M059J (cell line): ENCODE measurements at regions not wholly inside any gene's neighbourhood (a gene's known extent, or its start where the extent isn't known, plus 50 kb on each side); places are given as distances from the start of the nearest gene placed in this dataset.
A peak's percentile ranks its signal among the peaks of the same experiment; 100 is the strongest.
"Not testable (repeated sequence)": the region's sequence is repeated elsewhere in the genome, so short reads cannot be mapped to it uniquely, and the experiment has no call there.

Experiments
- DNase-seq: peaks from one replicate; pipeline ENCODE4 v3.0.0-alpha.2; 2012; ENCODE audit warnings: low read depth

- DNase-seq, result no peak
Measured at GRCh38 chr13:65387743-65388347, 1842.3 kb downstream of the PCDH9 start.

DNA sequence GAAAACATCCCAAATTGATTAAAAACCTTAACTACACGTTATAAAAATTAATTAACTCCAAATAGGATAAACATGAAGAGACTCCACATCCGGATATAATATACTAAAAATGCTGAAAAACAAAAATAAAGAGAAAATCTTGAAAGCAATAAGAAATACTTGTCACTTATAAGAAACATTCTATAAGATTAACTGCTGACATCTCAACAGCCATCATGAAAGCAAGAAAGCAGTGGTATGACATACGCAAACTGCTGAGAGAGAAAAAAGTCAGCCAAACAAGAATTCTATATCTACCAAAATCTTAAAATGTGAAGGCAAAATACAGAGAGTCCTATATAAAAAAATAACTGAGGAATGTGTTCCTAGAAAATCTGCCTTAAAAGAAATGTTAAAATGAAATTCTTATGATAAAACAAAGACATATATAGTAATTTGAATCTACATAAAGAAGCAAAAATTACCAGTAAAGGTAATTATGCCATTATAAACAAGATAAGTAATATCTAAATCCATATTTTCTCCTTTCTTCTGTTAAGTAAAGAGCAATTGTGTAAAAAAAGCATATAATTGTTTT lies 1851.1 kb downstream of the PCDH9 start:
- DNase-seq, result peak; percentile 11

- DNase-seq, result no peak
Measured at GRCh38 chr13:65378484-65378883, 1851.7 kb downstream of the PCDH9 start.

- DNase-seq, result no peak
Measured at GRCh38 chr13:65368832-65369231, 1861.3 kb downstream of the PCDH9 start.

DNA sequence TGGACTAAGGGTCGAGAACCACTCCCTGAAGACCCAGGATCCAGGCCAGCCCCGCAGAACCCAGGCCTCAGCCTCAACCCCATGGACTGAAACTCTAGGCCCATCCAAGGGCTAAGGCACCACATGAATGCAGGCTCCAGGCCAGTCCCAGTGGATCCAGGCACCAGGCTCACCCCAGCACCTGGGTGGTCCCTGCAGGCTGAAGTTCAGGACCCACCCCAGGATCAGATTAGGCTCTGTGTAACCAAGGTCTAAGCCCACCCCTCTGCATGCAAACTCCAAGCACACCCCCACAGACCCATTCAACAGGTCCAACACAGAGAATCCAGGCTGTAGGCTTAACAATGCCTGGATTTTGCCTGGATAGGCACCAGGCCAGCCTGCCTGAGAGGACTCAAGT lies 1876.2 kb downstream of the PCDH9 start:
- DNase-seq, result no peak

- not testable (repeated sequence) for DNase-seq
Measured at GRCh38 chr13:65353150-65353549, 1877.0 kb downstream of the PCDH9 start.

DNA sequence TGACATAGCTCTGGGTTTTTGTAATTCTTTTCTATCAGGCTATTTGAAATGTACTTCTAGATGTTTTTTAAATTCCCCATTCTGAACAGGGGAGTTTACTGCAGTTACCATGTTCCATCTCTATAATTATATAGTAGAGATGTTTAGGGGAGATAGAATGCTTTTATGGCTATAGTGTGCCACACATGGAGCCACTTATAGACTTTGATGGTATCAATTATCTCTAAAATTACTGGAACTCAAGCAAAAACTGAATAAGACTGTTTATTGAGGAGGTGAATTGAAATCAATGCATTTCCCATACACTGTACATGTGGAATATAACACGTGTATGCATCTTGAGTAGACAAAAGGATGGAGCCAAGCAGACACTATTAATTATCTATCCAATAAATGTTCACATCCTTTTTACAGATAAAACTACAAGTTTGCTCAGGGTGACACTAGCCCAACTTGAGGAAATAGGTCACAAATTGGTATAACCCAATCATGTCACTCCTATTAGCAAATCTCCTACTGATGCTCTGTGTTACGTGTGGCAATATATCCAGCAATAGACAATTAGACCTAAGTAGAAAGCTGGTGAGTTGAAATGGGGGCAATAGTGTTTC lies 1882.6 kb downstream of the PCDH9 start:
- no peak for DNase-seq

DNA sequence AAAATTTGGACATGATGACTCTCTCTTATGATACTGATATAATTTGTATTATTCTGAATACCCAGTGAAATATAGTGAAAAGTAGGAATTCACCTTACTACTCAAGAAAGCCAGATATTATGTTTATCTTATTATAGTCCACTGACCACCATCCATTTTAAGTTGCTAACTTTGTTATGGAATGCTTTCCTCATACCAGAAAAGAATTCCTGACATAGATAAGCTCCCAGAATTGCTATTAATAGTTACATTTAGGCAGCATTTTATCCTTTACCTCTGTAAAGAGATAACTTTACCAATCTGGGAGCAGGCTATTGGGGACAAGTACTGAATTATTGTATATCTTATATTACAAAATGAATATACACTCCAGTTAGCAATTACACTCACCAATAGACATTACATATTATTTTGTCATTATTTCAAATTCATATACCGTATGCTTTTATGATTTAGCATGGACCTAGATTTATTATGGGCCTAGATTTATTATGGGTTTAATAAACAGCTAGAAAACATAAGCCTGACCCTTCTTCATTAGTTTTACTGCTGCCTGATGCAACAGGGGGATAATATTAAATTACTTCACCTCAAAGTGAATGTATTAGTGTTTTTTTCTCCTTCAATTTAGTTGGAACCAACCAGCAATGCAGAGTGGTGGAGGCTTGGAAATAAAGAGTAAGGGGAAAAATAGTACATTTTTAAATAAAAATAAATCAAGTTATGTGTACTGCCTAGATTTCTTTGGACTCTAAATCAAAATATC lies 1886.1 kb downstream of the PCDH9 start:
- DNase-seq, result no peak

- DNase-seq, result no peak
Measured at GRCh38 chr13:65342541-65343337, 1887.4 kb downstream of the PCDH9 start.

- no peak for DNase-seq
Measured at GRCh38 chr13:65339241-65339640, 1890.9 kb downstream of the PCDH9 start.

- DNase-seq, result peak; percentile 3
Measured at GRCh38 chr13:65336916-65337315, 1893.2 kb downstream of the PCDH9 start.

GRCh38 chr13:65336087-65336749 lies 1893.9 kb downstream of the PCDH9 start:
- DNase-seq, result no peak

- DNase-seq, result no peak
Measured at GRCh38 chr13:65330691-65331090, 1899.4 kb downstream of the PCDH9 start.

DNA sequence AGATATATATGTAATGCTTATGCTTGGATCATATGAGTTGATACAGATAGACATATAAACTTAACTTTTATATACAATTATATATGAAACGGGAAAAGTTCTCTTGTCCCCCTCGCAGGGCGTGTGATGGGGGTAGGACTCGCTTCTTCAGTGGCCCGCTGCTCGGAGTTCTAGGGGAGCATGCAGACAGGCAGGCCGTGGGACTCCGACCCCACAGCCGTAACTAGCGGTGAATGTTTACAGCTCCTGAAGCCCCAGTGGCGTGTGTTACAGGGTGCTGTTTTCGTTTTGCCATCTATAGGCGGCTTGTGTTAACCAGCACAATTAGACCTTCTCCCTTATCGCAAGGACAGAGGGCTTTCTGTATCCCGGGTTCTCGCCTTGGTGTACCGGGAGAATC lies 1899.8 kb downstream of the PCDH9 start:
- DNase-seq, result no peak

DNA sequence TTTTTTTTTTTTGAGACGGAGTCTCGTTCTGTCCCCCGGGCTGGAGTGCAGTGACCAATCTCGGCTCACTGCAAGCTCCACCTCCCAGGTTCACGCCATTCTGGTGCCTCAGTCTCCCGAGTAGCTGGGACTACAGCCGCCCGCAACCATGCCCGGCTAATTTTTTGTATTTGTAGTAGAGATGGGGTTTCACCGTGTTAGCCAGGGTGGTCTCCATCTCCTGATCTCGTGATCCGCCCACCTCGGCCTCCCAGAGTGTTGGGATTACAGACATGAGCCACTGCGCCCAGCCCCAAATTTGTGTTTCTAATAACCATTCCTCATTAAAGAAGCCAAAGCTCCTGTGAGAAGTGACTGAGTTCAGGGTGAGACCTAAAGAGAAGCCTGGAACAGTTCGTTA lies 1906.9 kb downstream of the PCDH9 start:
- not testable (repeated sequence) for DNase-seq

DNA sequence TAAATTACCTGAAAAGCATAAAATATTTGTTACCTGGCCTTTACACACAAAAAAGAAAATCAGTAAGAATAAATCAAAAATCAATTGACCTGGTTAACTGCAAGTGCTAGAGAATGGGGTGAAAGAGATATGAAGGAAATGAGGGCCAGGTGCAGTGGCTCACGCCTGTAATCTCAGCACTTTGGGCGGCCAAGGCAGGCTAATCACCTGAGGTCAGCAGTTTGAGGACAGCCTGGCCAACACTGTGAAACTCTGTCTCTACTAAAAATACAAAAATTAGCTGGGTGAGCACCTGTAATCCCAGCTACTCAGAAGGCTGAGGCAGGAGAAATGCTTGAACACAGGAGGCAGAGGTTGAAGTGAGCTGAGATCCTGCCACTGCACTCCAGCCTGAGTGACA lies 1908.7 kb downstream of the PCDH9 start:
- DNase-seq, result not testable (repeated sequence)

- DNase-seq, result no peak
Measured at GRCh38 chr13:65314008-65314407, 1916.1 kb downstream of the PCDH9 start.

DNA sequence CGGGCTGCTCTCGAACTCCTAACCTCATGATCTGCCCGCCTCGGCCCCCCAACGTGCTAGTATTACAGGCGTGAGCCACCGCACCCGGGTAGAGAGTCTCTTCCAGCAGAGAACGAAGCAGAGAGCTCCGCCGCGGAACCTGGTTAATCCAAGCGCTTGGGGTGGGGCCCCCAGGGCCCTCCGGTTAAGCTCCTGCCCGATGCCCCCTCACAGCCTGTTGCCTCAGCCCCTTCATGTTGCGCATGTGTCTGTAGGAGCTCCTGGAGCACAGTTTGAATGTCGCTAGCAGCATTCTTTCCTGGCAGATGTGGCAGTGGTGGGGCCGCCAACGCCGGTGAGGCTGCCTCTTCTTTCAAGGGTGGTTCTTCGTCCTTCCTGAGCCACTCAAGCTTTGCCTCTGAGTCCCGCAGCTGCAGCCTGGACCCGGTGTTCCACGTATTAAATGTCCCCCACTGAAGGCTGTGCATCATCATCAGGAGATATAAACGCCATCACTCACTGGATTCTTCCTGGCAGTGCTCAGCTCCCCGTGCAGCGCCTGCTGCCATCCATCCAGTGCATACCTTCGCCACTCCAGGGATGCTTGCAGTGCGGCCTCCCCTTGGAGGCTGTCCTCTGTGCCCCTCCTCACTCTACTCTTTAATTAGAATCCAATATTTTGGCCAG lies 1919.3 kb downstream of the PCDH9 start:
- no peak for DNase-seq

GRCh38 chr13:65309906-65310305 lies 1920.2 kb downstream of the PCDH9 start:
- no peak for DNase-seq

DNA sequence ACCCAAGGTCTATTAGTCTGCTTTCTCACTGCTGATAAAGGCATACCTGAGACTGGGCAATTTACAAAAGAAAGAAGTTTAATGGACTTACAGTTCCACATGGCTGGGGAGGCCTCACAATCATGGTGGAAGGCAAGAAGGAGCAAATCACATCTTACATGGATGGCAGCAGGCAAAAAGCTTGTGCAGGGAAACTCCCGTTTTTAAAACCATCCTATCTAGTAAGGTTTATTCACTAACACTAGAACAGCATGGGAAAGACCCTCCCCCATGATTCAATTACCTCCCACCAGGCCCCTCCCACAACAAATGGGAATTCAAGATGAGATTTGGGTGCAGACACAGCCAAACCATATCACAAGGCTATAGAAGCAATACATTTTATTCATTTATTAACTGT lies 1921.4 kb downstream of the PCDH9 start:
- not testable (repeated sequence) for DNase-seq

- DNase-seq, result no peak
Measured at GRCh38 chr13:65307056-65307455, 1923.1 kb downstream of the PCDH9 start.
